GM21825 (cell line): ENCODE measurements at regions not wholly inside any gene's neighbourhood (a gene's known extent, or its start where the extent isn't known, plus 50 kb on each side); places are given as distances from the start of the nearest gene placed in this dataset.

Experiments
- ATAC-seq: cut with Tn5 transposase; IDR thresholded peaks from one replicate; pipeline ENCODE4 v1.9.1; 2021; ENCODE audit warnings: mild to moderate bottlenecking, moderate library complexity; ENCODE audit not compliant: unreplicated experiment

- ATAC-seq, result peak; percentile 83
Observed at GRCh38 chr13:22161871-22162270, 491.0 kb downstream of the FGF9 start.

GRCh38 chr13:22162889-22163288, 492.0 kb downstream of the FGF9 start:
- ATAC-seq, result no peak

- no peak for ATAC-seq
Observed at GRCh38 chr13:22168437-22169190, 497.7 kb downstream of the FGF9 start.

- no peak for ATAC-seq
Observed at GRCh38 chr13:22169473-22169872, 498.6 kb downstream of the FGF9 start.

GRCh38 chr13:22173610-22174009, 502.7 kb downstream of the FGF9 start:
- no peak for ATAC-seq

GRCh38 chr13:22175241-22175640, 504.4 kb downstream of the FGF9 start:
- ATAC-seq, result no peak

GRCh38 chr13:22175815-22176214, 504.9 kb downstream of the FGF9 start:
- ATAC-seq, result no peak

- no peak for ATAC-seq
Observed at GRCh38 chr13:22176968-22177520, 506.2 kb downstream of the FGF9 start.

- ATAC-seq, result no peak
Observed at GRCh38 chr13:22178878-22179277, 508.0 kb downstream of the FGF9 start.

GRCh38 chr13:22187329-22187728, 516.5 kb downstream of the FGF9 start:
- ATAC-seq, result no peak

GRCh38 chr13:22189176-22190048, 518.5 kb downstream of the FGF9 start:
- no peak for ATAC-seq

- no peak for ATAC-seq
Observed at GRCh38 chr13:22193070-22193469, 522.2 kb downstream of the FGF9 start.

GRCh38 chr13:22194106-22194805, 523.4 kb downstream of the FGF9 start:
- ATAC-seq, result no peak

- no peak for ATAC-seq
Observed at GRCh38 chr13:22195726-22196125, 524.9 kb downstream of the FGF9 start.

GRCh38 chr13:22196777-22197176, 525.9 kb downstream of the FGF9 start:
- ATAC-seq, result no peak

GRCh38 chr13:22198001-22198400, 527.1 kb downstream of the FGF9 start:
- ATAC-seq, result no peak

GRCh38 chr13:22198641-22199217, 527.9 kb downstream of the FGF9 start:
- ATAC-seq, result no peak

GRCh38 chr13:22200440-22200839, 529.6 kb downstream of the FGF9 start:
- no peak for ATAC-seq

- ATAC-seq, result no peak
Observed at GRCh38 chr13:22201375-22201925, 530.6 kb downstream of the FGF9 start.

GRCh38 chr13:22210134-22210930, 539.5 kb downstream of the FGF9 start:
- no peak for ATAC-seq
